ENCODE measurements at regions not wholly inside any gene's neighbourhood (a gene's known extent, or its start where the extent isn't known, plus 50 kb on each side); places are given as distances from the start of the nearest gene placed in this dataset.

- TF ChIP-seq EZH2 (IDR thresholded peaks at IDR 0.05; ENCODE audit: insufficient read depth, low read length) (peak; percentile 77), CTCF (IDR thresholded peaks at IDR 0.05; ENCODE audit: insufficient read depth, low read depth, low read length) (no peak)
Observed at GRCh38 chr4:3879681-3880614, 113.8 kb downstream of the ADRA2C start.
